GM12878 (cell line): ENCODE measurements at regions not wholly inside any gene's neighbourhood (a gene's known extent, or its start where the extent isn't known, plus 50 kb on each side); places are given as distances from the start of the nearest gene placed in this dataset.

Experiments
- ATAC-seq: fragments of 200-7000 bp; cut with Tn5 transposase; 3 replicates; pipeline ENCODE4 v1.9.1; 2020; ENCODE audit warnings: mild to moderate bottlenecking, moderate library complexity
- BruUV-seq: library from RNA; stranded (reverse); fragments of 400-500 nt; replicated peaks from 2 replicates; lab custom pipeline; 2021; lab: Mats Ljungman, UMichigan
- CTCF ChIA-PET: fragments of 300-600 bp; sonication (Branson Sonifier 250); formaldehyde crosslinking; extraction: SDS; loops from one replicate; lab custom pipeline; 2021; ENCODE audit warnings: inconsistent platforms; lab: Yijun Ruan, JAX
- POLR2A ChIA-PET: fragments of 350-600 bp; formaldehyde crosslinking; extraction: SDS; loops from one replicate; lab custom pipeline; 2021; ENCODE audit warnings: inconsistent platforms; lab: Charles Lee
- RAD21 ChIA-PET: fragments of 300-600 bp; sonication (Branson Sonifier 250); formaldehyde crosslinking; loops from one replicate; lab custom pipeline; 2023; ENCODE audit warnings: antibody characterized with exemption; ENCODE audit not compliant: unreplicated experiment; lab: Charles Lee
- SMC1A ChIA-PET: fragments of 300-600 bp; sonication (Branson Sonifier 250); formaldehyde crosslinking; loops from one replicate; lab custom pipeline; 2023; ENCODE audit not compliant: unreplicated experiment, uncharacterized antibody; lab: Charles Lee
- DNase-seq: peaks from one replicate; pipeline ENCODE4 v3.0.0-alpha.2; 2011; ENCODE audit warnings: low read depth, low spot score
- FAIRE-seq: peaks from 3 replicates; lab custom pipeline; 2011; peaks lifted over from hg19 to GRCh38; lab: Jason Lieb, UNC
- H2AFZ ChIP-seq: 2 replicates; pipeline ENCODE4 v1.6.0; 2011; ENCODE audit warnings: low read depth, low read length, control low read depth; ENCODE audit not compliant: control insufficient read depth
- H3K27ac ChIP-seq: 2 replicates; pipeline ENCODE4 v1.5.1; 2011; ENCODE audit warnings: control low read depth; ENCODE audit not compliant: control insufficient read depth, insufficient read depth
- H3K27me3 ChIP-seq, 2 experiments: replicated peaks in 1 of 2; 2 replicates each; pipeline versions ENCODE4 v1.6.0 to v1.6.1; 2011; ENCODE audit warnings: low read length in 1 of 2; ENCODE audit not compliant: control insufficient read depth in 2 of 2, insufficient read depth in 2 of 2
- H3K36me3 ChIP-seq, 2 experiments: 2 replicates each; pipeline ENCODE4 v1.5.1; 2011; ENCODE audit warnings: low read length in 1 of 2; ENCODE audit not compliant: control insufficient read depth in 2 of 2, insufficient read depth in 2 of 2
- H3K4me1 ChIP-seq: 2 replicates; pipeline ENCODE4 v1.6.1; 2011; ENCODE audit warnings: mild to moderate bottlenecking, low read length, moderate library complexity, mixed read lengths; ENCODE audit not compliant: control insufficient read depth, insufficient read depth
- H3K4me2 ChIP-seq: 2 replicates; pipeline ENCODE4 v1.6.0; 2011; ENCODE audit warnings: control low read depth; ENCODE audit not compliant: control insufficient read depth, insufficient read depth
- H3K4me3 ChIP-seq: fragments of 200-600 bp; sonication (generic); 2 replicates; pipeline ENCODE4 v1.5.1; 2016
- H3K79me2 ChIP-seq: 2 replicates; pipeline ENCODE4 v1.6.0; 2011; ENCODE audit warnings: low read length; ENCODE audit not compliant: control insufficient read depth, insufficient read depth
- H3K9ac ChIP-seq: 2 replicates; pipeline ENCODE4 v1.8.0; 2011; ENCODE audit warnings: low read length, control low read depth, mixed read lengths; ENCODE audit not compliant: control insufficient read depth, insufficient read depth
- H3K9me3 ChIP-seq: replicated peaks from 3 replicates; pipeline ENCODE4 v1.5.1; 2011; ENCODE audit warnings: mild to moderate bottlenecking, low read length; ENCODE audit not compliant: control insufficient read depth, insufficient read depth
- H4K20me1 ChIP-seq: 2 replicates; pipeline ENCODE4 v1.6.0; 2011; ENCODE audit not compliant: control insufficient read depth, insufficient read depth
- ATF7 ChIP-seq: fragments of 450-650 bp; IDR thresholded peaks from 2 replicates; pipeline ENCODE4 v1.6.1; 2016; ENCODE audit warnings: low read depth, mild to moderate bottlenecking
- DPF2 ChIP-seq: fragments of 450-650 bp; IDR thresholded peaks from 2 replicates; pipeline ENCODE4 v1.6.1; 2017; ENCODE audit warnings: mild to moderate bottlenecking
- ESRRA ChIP-seq: IDR thresholded peaks from 2 replicates; pipeline ENCODE4 v1.6.1; 2012; ENCODE audit warnings: mild to moderate bottlenecking, low read length, improper control_type of control experiment
- GATAD2B ChIP-seq: fragments of 450-650 bp; conservative IDR thresholded peaks from 2 replicates; pipeline ENCODE4 v1.6.1; 2017; ENCODE audit warnings: low read depth, mild to moderate bottlenecking, moderate library complexity
- NR2F1 ChIP-seq: fragments of 450-650 bp; conservative IDR thresholded peaks from 2 replicates; pipeline ENCODE4 v1.6.1; 2017; ENCODE audit warnings: mild to moderate bottlenecking
- PAX8 ChIP-seq: fragments of 450-650 bp; IDR thresholded peaks from 2 replicates; pipeline ENCODE4 v1.6.1; 2017; ENCODE audit warnings: mild to moderate bottlenecking, moderate library complexity
- POU2F2 ChIP-seq: IDR thresholded peaks from 3 replicates; pipeline ENCODE4 v1.6.1; 2011; ENCODE audit warnings: low read depth, mild to moderate bottlenecking, low read length, borderline replicate concordance
- RB1 ChIP-seq: fragments of 450-650 bp; formaldehyde crosslinking; IDR thresholded peaks from 2 replicates; pipeline ENCODE4 v1.6.1; 2017; ENCODE audit warnings: mild to moderate bottlenecking, borderline replicate concordance
- SMAD1 ChIP-seq: fragments of 450-650 bp; IDR thresholded peaks from 2 replicates; pipeline ENCODE4 v1.6.1; 2018; ENCODE audit warnings: mild to moderate bottlenecking, low read depth; ENCODE audit not compliant: partially characterized antibody
- YBX1 ChIP-seq: fragments of 450-650 bp; IDR thresholded peaks from 2 replicates; pipeline ENCODE4 v1.6.1; 2016; ENCODE audit warnings: antibody characterized with exemption
- ZNF274 ChIP-seq: IDR thresholded peaks from one replicate; pipeline ENCODE4 v1.8.0; 2011; ENCODE audit not compliant: insufficient read length, insufficient read depth
- WGBS: methylation state at CpG from one replicate; pipeline ENCODE4 v1.1.6; 2016; ENCODE audit warnings: low lambda C conversion rate; ENCODE audit not compliant: insufficient replicate concordance, insufficient coverage; ENCODE audit errors: missing lambda C conversion rate; 5-methylcytosine and 5-hydroxymethylcytosine counted together
- in situ Hi-C: fragments of 300-500 bp; cut with MboI; formaldehyde crosslinking; loops from 9 replicates; pipeline ENCODE4 v1.14.3; 2018; ENCODE audit warnings: mixed read lengths
- intact Hi-C: fragments of 100-400 bp; cut with micrococcal nuclease; formaldehyde crosslinking; loops from one replicate; pipeline ENCODE4 v1.14.2; 2022; ENCODE audit not compliant: unreplicated experiment
- TF ChIP-seq, protein P1 (sequence below): fragments of 450-650 bp; IDR thresholded peaks from 2 replicates; pipeline ENCODE4 v1.6.1; 2014; ENCODE audit warnings: mild to moderate bottlenecking

DNA sequence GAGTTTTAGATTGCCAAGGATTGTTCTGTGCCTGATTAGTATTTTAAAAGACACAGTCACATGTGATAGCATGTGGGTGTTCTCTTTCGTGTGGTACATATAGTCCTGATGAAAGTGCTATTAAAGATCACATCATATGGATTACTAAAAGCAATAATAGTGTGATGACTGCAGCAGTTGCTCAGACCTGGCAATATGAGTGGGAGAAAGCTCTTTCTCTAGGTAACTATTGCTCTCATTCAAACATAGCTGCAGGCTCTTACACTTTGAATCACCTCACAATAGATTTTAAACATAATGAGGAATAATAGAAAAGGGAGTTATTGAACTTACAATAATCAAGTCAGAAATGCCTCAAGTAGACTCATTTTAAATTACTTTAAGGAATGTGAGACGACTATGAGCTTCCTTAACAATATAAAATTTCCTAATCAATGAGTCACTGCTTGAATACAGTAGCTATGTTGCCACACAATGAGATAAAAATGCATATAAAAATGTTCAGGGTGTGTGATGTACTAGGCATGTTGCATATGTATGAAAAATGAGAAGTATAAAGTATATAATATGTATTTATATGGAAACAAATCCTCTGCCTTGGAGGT lies 452.1 kb downstream of the TMX3 start:
- Histone ChIP-seq H3K4me1 (no peaks in the 10 kb centered on the region), H3K27ac (no peak overlapping the region), H3K4me3 (no peak overlapping the region), H3K9ac (no peak overlapping the region), H3K36me3 (no peaks in the 10 kb centered on the region), H3K9me3 (no peaks in the 10 kb centered on the region), H3K27me3 (no peaks in the 10 kb centered on the region), H4K20me1 (no peaks in the 10 kb centered on the region), H3K79me2 (no peaks in the 10 kb centered on the region), H3K4me2 (no peak overlapping the region), H2AFZ (no peak overlapping the region)
- POLR2A ChIA-PET: no interaction called here
- CTCF ChIA-PET: no interaction called here
- intact Hi-C loops (no loop called here), in situ Hi-C loops (no loop called here)
- RAD21 ChIA-PET: no interaction called here
- ATAC-seq (no peak), FAIRE-seq (no peak), DNase-seq (no peak)
- BruUV-seq: no TSS peak
- TF ChIP-seq POU2F2 (no peak), RB1 (no peak), ESRRA (no peak), ATF7 (no peak), ZNF274 (no peak), YBX1 (no peak), SMAD1 (no peak), PAX8 (no peak), NR2F1 (no peak), GATAD2B (no peak), DPF2 (no peak)
- TF ChIP-seq, protein P1, sequence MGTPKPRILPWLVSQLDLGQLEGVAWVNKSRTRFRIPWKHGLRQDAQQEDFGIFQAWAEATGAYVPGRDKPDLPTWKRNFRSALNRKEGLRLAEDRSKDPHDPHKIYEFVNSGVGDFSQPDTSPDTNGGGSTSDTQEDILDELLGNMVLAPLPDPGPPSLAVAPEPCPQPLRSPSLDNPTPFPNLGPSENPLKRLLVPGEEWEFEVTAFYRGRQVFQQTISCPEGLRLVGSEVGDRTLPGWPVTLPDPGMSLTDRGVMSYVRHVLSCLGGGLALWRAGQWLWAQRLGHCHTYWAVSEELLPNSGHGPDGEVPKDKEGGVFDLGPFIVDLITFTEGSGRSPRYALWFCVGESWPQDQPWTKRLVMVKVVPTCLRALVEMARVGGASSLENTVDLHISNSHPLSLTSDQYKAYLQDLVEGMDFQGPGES: no peak
- SMC1A ChIA-PET: no interaction called here
- 2% methylated on average over 2 of the region's 2 CpGs for WGBS
